ENCODE measurements at regions not wholly inside any gene's neighbourhood (a gene's known extent, or its start where the extent isn't known, plus 50 kb on each side); places are given as distances from the start of the nearest gene placed in this dataset.
A peak's percentile ranks its signal among the peaks of the same experiment; 100 is the strongest.

- no peak for DNase-seq (ENCODE audit: low spot score)
Measured at GRCh38 chr13:67821606-67822005, 591.5 kb upstream of the PCDH9 start.

GRCh38 chr13:67806796-67807195 is 576.7 kb upstream of the PCDH9 start:
- DNase-seq (ENCODE audit: low spot score) = peak; percentile 25

GRCh38 chr13:67803118-67803517 is 573.0 kb upstream of the PCDH9 start:
- no peak for DNase-seq (ENCODE audit: low spot score)

GRCh38 chr13:67792151-67792676 is 562.1 kb upstream of the PCDH9 start:
- DNase-seq (ENCODE audit: low spot score) = no peak

GRCh38 chr13:67791047-67791446 is 560.9 kb upstream of the PCDH9 start:
- no peak for DNase-seq (ENCODE audit: low spot score)

GRCh38 chr13:67776151-67776550 is 546.0 kb upstream of the PCDH9 start:
- no peak for DNase-seq (ENCODE audit: low spot score)

- DNase-seq (ENCODE audit: low spot score) = no peak
Measured at GRCh38 chr13:67775359-67775758, 545.2 kb upstream of the PCDH9 start.

- no peak for DNase-seq (ENCODE audit: low spot score)
Measured at GRCh38 chr13:67772807-67773453, 542.8 kb upstream of the PCDH9 start.

GRCh38 chr13:67771106-67771505 is 541.0 kb upstream of the PCDH9 start:
- DNase-seq (ENCODE audit: low spot score) = no peak

- no peak for DNase-seq (ENCODE audit: low spot score)
Measured at GRCh38 chr13:67769987-67770341, 539.8 kb upstream of the PCDH9 start.

GRCh38 chr13:67769063-67769986 is 539.2 kb upstream of the PCDH9 start:
- DNase-seq (ENCODE audit: low spot score) = no peak

GRCh38 chr13:67763984-67764383 is 533.8 kb upstream of the PCDH9 start:
- no peak for DNase-seq (ENCODE audit: low spot score)

GRCh38 chr13:67763384-67763783 is 533.2 kb upstream of the PCDH9 start:
- DNase-seq (ENCODE audit: low spot score) = no peak

- no peak for DNase-seq (ENCODE audit: low spot score)
Measured at GRCh38 chr13:67758975-67759374, 528.8 kb upstream of the PCDH9 start.

GRCh38 chr13:67754012-67754411 is 523.9 kb upstream of the PCDH9 start:
- no peak for DNase-seq (ENCODE audit: low spot score)

GRCh38 chr13:67752759-67753158 is 522.6 kb upstream of the PCDH9 start:
- DNase-seq (ENCODE audit: low spot score) = no peak

GRCh38 chr13:67742478-67742877 is 512.3 kb upstream of the PCDH9 start:
- DNase-seq (ENCODE audit: low spot score) = no peak

- no peak for DNase-seq (ENCODE audit: low spot score)
Measured at GRCh38 chr13:67740871-67741535, 510.9 kb upstream of the PCDH9 start.

GRCh38 chr13:67736646-67737420 is 506.7 kb upstream of the PCDH9 start:
- DNase-seq (ENCODE audit: low spot score) = peak; percentile 3

GRCh38 chr13:67735651-67736050 is 505.5 kb upstream of the PCDH9 start:
- DNase-seq (ENCODE audit: low spot score) = no peak

- no peak for DNase-seq (ENCODE audit: low spot score)
Measured at GRCh38 chr13:67726979-67727378, 496.8 kb upstream of the PCDH9 start.

- no peak for DNase-seq (ENCODE audit: low spot score)
Measured at GRCh38 chr13:67725999-67726398, 495.9 kb upstream of the PCDH9 start.
